AG10803 (cell line): ENCODE measurements at regions not wholly inside any gene's neighbourhood (a gene's known extent, or its start where the extent isn't known, plus 50 kb on each side); places are given as distances from the start of the nearest gene placed in this dataset.

Experiments used
- DNase-seq: peaks from one replicate; pipeline ENCODE4 v3.0.0; 2010; ENCODE audit warnings: low read depth
- H3K4me3 ChIP-seq: 2 replicates; pipeline ENCODE4 v1.5.1; 2011; ENCODE audit warnings: mild to moderate bottlenecking, low read length, control low read depth
- CTCF ChIP-seq: conservative IDR thresholded peaks from 2 replicates; pipeline ENCODE4 v1.5.1; 2011; ENCODE audit warnings: mild to moderate bottlenecking, low read length, control low read depth, inconsistent platforms

GRCh38 chr10:83991986-83992753 lies 147.1 kb upstream of the GHITM start:
- no peak overlapping the region for H3K4me3 ChIP-seq
- TF ChIP-seq CTCF: no peak; the same call in 1 of the 2 replicates
- no peak for DNase-seq

GRCh38 chr10:83994325-83994724 lies 145.0 kb upstream of the GHITM start:
- TF ChIP-seq CTCF: no peak
- no peak for DNase-seq
- no peak overlapping the region for H3K4me3 ChIP-seq

GRCh38 chr10:83995738-83996331 lies 143.5 kb upstream of the GHITM start:
- TF ChIP-seq CTCF: no peak
- H3K4me3 ChIP-seq: no peak overlapping the region
- no peak for DNase-seq

GRCh38 chr10:84004221-84004620 lies 135.1 kb upstream of the GHITM start:
- TF ChIP-seq CTCF: no peak
- no peak for DNase-seq
- H3K4me3 ChIP-seq: no peak overlapping the region

- no peak for TF ChIP-seq CTCF
- no peak for DNase-seq
- no peak overlapping the region for H3K4me3 ChIP-seq
These were observed 133.9 kb upstream of the GHITM start for GRCh38 chr10:84005403-84005802.

- H3K4me3 ChIP-seq: no peak overlapping the region
- peak; percentile 2 for DNase-seq
These were observed 131.8 kb upstream of the GHITM start for GRCh38 chr10:84007482-84007881.

More at GRCh38 chr10:84007482-84007881, 131.8 kb upstream of the GHITM start:
- TF ChIP-seq CTCF: no peak
